IPS-18c (cell line): ENCODE measurements at regions not wholly inside any gene's neighbourhood (a gene's known extent, or its start where the extent isn't known, plus 50 kb on each side); places are given as distances from the start of the nearest gene placed in this dataset.

Source experiments
- H3K4me3 ChIP-seq: 2 replicates; pipeline ENCODE4 v1.7.0; 2013; ENCODE audit warnings: low read depth, mild to moderate bottlenecking, low read length, moderate library complexity; ENCODE audit not compliant: insufficient read depth
- H3K9me3 ChIP-seq: one replicate; pipeline ENCODE4 v1.6.1; 2013; ENCODE audit warnings: mild to moderate bottlenecking, low read length, moderate library complexity; ENCODE audit not compliant: control insufficient read depth, insufficient read depth

- peaks cover 2% of the 10 kb centered on the region for H3K9me3 ChIP-seq
These were observed 361.7 kb downstream of the GPD2 start for GRCh38 chr2:156797832-156798231.

DNA sequence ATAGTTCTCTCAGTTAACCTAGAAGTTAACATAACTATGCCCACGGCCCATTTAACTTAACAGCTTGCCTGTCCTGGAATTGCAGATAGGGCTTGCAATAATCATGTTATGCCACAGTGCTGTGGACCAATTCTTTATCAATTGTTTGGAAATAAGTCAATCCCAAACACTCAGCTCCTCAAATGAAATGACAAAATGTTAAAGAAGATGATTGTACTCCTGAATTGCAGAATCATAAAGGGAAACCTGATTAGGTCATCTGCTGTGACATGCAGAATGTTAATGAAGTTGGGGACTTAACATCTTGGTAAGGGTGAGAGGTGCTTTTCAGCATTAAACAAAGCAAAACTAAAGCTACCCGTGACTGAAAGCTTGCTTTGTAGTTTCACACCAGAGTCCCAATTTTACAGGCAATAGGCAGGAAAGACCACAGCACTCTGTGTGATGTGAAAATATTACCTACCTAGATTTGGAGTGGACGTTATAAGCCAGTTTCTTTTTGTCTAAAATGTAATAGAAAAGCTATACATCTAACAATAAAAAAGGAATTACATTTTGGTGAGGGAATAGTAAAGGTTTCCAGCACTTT lies 364.0 kb downstream of the GPD2 start:
- no peak overlapping the region for H3K4me3 ChIP-seq
- H3K9me3 ChIP-seq: peaks cover 2% of the 10 kb centered on the region

More at GRCh38 chr2:156797832-156798231, 361.7 kb downstream of the GPD2 start:
- no peak overlapping the region for H3K4me3 ChIP-seq

DNA sequence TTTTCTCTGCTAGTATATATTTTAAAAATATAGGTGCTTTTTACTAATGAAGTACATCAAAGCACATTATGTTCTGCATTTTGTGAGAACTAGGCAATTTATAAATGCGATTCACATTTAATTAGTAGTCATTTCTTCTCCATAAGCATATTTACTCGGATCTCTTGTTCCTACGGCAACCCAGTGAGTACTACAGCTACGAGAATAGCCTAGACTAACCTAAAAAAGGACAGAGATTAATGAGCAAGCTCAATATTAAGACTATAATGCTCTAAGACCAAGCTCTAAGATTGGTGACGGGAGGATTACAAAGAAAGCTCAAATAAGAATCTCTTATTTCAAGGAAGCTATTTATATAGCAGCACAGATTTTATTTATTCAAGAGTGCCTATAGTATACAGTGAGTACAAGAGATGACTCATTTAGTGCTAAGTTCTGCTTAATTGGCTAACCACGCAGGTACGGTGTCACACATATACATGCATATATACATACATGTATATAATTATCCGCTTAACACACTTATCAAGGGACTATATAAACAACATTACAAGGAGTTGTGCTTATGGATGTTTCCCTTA lies 364.7 kb downstream of the GPD2 start:
- peaks cover 2% of the 10 kb centered on the region for H3K9me3 ChIP-seq
- no peak overlapping the region for H3K4me3 ChIP-seq

DNA sequence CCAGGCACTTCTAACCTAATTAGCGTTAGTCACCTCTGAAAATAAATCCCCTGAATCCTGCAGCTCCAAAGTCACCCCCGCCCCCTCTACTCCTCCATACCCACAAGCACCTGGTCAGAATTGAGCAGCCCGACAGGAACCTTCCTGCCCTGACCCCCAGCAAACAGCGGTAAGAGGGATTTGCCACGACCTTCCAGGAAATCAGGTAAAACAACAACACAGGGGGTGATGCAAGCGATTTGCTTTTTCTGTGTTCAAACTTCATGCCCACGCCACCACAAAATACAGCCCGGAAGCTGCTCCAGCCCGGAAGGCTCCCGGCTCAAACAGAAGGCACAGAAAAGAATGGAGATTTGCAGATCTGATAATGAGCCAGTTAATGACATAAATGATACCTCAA lies 367.1 kb downstream of the GPD2 start:
- peaks cover 2% of the 10 kb centered on the region for H3K9me3 ChIP-seq
- H3K4me3 ChIP-seq: no peak overlapping the region

- Histone ChIP-seq H3K9me3 (peaks cover 2% of the 10 kb centered on the region), H3K4me3 (no peak overlapping the region)
These were observed 367.8 kb downstream of the GPD2 start for GRCh38 chr2:156803967-156804366.

DNA sequence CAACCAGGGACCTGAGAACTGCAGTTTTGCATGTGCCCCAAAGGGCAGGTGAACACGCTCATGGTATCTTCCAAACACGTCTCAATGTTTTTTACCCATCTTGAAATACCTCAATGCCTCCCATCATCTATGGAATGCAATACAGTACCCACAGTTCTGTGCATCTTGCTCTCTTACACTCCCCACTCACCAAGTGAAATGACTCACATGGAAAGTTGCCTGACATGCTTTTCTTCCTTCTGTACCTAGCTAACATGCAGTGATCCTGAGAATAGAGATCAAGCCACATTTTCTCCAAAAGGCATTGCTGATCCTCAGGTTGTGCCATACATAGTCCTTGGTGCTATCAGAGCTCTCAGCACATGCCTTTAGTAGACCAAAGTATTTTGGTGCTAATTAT lies 373.9 kb downstream of the GPD2 start:
- H3K9me3 ChIP-seq: no peaks in the 10 kb centered on the region
- H3K4me3 ChIP-seq: no peak overlapping the region

GRCh38 chr2:156812496-156812895 lies 376.3 kb downstream of the GPD2 start:
- H3K9me3 ChIP-seq: no peaks in the 10 kb centered on the region
- H3K4me3 ChIP-seq: no peak overlapping the region

DNA sequence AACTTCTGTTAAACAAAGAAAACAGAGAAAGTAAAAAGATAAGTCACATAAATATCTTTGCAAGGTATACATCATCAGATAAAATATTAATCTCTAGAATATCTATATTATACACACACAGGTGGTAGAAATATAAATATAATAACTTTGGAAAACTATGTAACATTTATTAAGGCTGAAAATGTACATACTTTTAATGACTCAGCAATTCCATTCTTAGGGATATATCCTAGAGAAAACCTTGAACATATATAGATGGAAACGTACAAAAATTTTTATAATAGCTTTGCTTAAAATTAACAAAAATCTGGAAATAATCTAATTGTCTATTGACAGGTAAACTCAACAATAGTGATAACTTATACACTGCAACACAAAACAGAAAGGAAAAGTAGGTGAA lies 381.3 kb downstream of the GPD2 start:
- H3K4me3 ChIP-seq: no peak overlapping the region

GRCh38 chr2:156818221-156818620 lies 382.0 kb downstream of the GPD2 start:
- H3K4me3 ChIP-seq: no peak overlapping the region
- H3K9me3 ChIP-seq: no peaks in the 10 kb centered on the region

More for the DNA sequence above, 381.3 kb downstream of the GPD2 start:
- no peaks in the 10 kb centered on the region for H3K9me3 ChIP-seq

- H3K9me3 ChIP-seq: no peaks in the 10 kb centered on the region
- no peak overlapping the region for H3K4me3 ChIP-seq
These were observed 382.8 kb downstream of the GPD2 start for GRCh38 chr2:156818944-156819343.

- no peaks in the 10 kb centered on the region for H3K9me3 ChIP-seq
- H3K4me3 ChIP-seq: no peak overlapping the region
These were observed 390.3 kb downstream of the GPD2 start for GRCh38 chr2:156826341-156826933.

DNA sequence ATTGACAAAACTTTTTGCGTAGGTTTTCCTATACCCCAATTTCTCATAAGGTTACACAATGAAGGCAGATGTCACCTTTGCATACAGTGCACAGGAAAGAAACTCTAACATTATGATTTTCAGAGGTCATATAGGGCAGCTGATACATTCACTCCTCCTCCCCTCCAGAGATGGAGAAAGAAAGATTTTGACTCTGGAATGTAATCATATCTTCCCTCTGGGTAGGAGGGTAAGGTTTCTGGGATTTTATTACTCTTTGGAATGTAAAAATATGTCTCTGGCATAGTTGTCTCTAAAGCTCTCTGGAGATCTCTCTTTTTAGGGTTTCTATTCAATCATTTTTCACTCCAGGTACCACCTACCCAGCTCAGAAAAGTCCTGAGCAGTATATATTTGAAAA lies 398.3 kb downstream of the GPD2 start:
- Histone ChIP-seq H3K4me3 (no peak overlapping the region), H3K9me3 (no peaks in the 10 kb centered on the region)

DNA sequence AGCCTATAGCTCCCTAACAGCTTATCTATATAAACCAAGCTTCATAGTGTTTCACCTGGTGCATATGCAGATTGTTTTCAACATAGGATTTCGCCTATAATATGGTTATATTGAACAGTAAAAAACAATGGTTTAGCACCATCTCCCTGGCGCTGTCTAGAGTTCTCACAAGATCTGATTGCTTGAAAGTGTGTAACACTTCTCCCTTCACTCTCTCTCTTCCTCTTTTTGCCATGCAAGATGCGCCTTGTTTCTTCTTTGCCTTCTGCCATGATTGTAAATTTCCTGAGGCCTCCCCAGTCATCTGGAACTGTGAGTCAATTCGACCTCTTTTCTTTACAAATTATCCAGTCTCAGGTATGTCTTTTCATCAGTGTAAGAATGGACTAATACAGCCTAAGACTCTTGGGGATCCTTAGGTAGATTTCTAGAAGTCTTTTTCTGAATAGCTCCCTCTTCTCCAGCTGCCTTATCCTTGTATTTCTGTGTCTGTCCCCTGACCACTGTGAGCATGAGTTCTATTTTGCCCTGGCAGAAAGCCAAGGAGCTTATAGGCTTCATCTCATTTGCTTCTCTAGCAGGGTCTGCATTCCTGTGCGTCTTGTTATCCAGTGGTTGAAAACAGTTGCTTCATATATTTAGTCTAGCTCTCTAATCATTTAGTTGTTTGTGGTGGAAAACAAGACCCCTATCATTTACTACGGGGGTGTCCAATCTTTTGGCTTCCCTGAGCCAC lies 401.6 kb downstream of the GPD2 start:
- no peaks in the 10 kb centered on the region for H3K9me3 ChIP-seq
- no peak overlapping the region for H3K4me3 ChIP-seq

- Histone ChIP-seq H3K9me3 (no peaks in the 10 kb centered on the region), H3K4me3 (no peak overlapping the region)
These were observed 405.1 kb downstream of the GPD2 start for GRCh38 chr2:156841321-156841720.

DNA sequence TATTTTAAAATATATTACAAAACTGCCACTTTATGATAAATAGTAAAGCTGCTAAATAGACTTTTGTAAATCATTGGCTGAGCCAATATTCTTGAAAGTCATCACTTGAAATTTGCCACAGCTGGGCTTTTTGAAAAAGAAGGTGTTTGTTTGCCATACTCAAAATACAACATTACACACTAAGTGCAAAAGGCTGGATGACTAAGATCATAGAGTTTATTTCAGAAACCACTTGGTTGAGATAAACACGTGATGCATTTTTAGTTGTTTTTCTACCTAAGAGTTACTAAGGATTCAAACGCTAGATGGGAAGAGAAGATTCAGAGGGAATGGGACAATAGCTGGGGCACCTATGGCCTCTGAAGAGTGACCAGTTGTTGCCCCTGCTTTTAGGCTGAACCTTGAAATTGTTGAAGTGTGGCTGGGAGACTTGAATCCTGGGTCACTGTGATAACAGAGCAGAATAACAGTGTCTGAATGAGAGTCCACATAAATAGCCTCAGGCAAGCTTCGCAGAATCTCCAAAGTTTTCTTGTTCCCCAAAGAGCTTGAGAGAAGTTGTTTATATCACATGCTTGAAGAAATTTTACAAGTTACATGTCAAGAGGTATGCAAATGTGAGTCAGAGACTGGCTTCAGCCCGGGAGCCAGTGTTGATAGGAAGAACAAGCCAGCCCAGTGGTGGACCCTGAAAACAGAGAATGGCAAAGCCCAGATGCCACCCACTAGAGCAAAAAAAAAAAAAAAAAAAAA lies 409.8 kb downstream of the GPD2 start:
- Histone ChIP-seq H3K9me3 (no peaks in the 10 kb centered on the region), H3K4me3 (no peak overlapping the region)

DNA sequence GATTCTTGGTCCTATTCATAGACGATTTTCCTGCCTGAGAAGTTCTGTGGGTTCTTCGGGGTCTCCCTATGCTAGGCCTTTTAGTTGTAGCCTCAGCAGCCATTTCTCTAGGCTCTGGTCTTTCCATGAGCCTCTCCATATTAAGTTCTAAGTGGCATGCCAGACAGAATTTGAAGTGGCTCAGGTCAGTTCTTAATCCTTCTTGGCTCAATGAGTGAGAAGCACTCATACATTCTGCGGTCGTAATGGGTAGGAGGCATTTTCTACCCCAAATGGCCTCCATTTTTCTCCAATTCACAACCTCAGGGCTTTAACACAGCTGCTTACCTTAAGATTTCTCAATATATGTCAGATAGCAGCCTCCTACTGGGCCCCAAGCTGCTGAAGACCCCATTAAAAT lies 405.3 kb upstream of the GALNT5 start:
- H3K9me3 ChIP-seq: no peaks in the 10 kb centered on the region

GRCh38 chr2:156852681-156853080 lies 404.8 kb upstream of the GALNT5 start:
- H3K4me3 ChIP-seq: no peak overlapping the region
- no peaks in the 10 kb centered on the region for H3K9me3 ChIP-seq

More for the DNA sequence above, 405.3 kb upstream of the GALNT5 start:
- H3K4me3 ChIP-seq: no peak overlapping the region
